Skin of body (tissue), 1 donor: ENCODE measurements at regions not wholly inside any gene's neighbourhood (a gene's known extent, or its start where the extent isn't known, plus 50 kb on each side); places are given as distances from the start of the nearest gene placed in this dataset.
"Not testable (repeated sequence)": the region's sequence is repeated elsewhere in the genome, so short reads cannot be mapped to it uniquely, and the experiment has no call there.

Experiments
- DNase-seq: peaks from one replicate; lab custom pipeline; 2025; lab: John Stamatoyannopoulos, UW

DNA sequence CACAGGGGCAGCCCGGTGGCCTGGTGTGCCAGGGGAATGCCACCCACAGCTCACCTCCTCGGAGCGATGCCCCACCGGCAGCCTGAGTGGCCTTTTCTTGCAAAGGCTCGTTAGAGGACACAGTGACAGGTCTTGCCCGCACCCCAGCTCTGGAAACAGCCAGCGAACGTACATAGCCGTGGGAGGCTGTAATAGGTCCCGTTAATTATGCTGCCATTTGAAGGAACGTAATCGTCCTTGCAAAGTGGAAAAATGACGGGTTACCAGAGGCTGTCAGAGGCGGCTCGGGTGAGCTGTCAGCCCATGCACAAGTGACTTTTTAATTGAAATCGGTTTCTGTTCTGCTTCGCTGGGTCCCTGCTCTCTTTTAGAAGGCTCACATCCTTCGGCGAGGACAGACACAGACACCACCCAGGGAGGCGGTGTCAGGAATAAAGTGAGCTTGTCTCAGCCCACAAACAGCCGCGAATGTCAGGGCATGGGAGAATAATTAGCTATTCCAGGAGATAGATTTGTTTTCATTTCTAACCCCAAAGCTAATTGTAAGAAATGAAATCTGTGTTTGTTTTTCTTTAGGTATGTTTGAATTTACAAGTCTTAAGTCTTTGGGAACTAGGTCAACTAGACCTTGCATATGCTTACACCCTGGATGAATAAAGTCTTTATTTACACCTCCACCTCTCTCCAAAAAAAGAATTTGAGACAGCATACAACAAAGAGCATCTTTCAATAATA lies 77.2 kb upstream of the RFLNA start:
- DNase-seq = no peak

DNA sequence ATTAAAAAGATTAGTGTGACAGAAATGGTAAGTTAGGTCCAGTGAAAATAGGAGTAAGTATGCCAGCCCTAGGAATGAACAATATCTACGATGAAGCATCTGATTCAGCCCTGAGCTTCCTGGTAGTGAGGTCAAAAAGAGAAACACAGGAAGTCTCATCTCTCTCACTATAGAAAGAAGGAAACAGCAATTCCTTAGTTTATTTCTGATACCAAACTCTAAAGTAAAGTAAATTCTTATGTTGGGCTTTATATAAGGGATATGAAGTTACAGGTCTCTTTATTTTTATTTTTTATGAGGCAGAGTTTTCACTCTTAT lies 76.7 kb upstream of the RFLNA start:
- DNase-seq = no peak

DNA sequence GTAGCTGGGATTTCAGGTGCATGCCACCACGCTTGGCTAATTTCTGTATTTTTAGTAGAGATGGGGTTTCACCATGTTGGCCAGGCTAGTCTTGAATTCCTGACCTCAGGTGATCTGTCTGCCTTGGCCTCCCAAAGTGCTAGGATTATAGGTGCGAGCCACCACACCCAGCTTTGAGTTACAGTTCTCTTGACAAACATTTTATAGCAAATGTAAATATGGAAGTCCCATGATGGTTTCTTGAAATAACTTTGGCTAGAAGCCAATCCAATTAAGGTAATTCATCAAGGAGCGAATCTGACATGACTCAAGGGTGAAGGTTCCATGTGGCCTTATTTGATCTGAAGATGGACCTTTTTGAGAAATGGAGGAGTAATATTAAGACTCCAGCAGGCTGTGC lies 76.2 kb upstream of the RFLNA start:
- not testable (repeated sequence) for DNase-seq

DNA sequence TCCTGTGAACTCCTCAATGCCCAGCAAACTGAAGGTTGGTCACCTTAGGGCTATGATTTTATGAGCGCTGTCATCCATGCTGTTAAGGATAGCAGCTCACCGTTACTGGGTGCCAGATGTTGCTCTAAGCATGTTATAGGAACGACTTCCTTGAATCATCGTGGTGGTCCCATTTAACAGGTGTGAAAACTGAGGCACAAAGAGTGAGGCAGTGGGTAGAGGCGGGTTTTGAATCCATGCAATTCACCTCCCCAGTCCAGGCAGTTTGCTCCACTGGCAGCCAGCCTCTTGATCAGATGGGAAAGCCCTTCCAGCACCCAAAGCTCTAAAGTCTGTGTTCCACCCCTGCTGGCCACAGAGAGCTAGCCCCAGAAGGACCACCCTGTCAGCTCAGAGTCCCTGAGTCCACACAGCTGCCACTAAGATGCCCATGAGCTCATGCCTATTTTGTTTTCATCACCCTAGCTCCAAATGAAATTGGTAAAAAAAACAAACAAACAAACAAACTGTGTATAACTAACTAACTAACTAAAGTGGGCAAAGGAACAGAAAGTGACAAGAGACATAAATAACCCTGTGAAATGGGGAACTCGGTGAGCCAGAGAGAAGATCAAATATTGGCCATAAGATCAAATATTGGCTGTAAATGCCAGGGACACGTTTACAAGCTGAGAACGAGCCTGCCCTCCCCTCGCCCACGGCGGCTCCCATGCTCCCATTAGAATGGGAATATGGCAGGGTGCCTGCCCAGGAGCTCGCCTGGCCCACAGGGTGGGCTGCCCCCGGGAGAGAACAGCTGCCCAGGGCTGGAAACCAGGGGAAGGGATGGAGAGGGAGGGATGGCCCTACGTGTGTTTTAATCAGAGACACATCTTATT lies 72.3 kb upstream of the RFLNA start:
- no peak for DNase-seq

DNA sequence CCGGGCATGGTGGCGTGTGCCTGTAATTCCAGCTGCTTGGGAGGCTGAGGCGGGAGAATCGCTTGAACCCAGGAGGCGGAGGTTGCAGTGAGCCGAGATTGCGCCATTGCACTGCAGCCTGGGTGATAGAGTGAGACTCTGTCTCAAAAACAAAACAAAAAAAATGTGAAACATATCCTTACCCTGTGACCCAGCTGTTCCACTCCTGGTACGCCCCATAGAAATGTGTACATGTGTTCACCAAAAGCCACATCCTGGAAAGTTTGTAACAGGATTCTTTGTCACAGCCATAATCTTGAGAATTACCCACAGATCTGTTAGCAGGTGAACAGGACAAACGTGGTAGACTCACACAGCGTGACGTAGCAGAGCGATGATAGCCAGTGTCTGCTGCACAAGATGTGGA lies 71.2 kb upstream of the RFLNA start:
- peak; percentile 4 for DNase-seq

DNA sequence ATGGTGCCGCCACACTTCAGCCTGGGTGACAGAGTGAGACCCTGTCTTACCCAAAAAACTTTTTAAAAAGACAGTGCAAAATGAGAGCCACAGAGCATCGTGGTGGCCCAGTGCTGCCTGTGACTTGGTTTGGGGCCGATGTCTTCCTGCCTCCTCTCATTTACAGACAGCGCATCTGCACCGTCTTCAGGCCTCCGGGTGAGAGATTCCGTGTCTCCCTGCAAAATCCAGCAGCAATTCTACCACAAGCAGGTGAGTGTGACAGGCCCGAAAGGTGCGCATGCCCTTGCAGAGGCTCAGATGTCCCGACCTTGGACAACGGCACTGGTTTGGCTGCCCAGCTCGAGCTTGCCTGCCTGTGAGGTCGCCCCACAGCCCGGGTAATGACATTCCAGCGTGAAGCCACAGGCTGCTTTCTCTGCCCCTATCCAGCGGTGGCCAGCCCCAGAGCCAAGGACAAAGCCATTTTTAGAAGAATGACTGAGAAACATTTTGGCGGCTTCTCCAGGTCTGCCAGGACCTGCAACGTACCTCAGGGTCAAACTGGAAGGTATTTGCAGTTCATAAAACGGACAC lies 70.3 kb upstream of the RFLNA start:
- DNase-seq = no peak

DNA sequence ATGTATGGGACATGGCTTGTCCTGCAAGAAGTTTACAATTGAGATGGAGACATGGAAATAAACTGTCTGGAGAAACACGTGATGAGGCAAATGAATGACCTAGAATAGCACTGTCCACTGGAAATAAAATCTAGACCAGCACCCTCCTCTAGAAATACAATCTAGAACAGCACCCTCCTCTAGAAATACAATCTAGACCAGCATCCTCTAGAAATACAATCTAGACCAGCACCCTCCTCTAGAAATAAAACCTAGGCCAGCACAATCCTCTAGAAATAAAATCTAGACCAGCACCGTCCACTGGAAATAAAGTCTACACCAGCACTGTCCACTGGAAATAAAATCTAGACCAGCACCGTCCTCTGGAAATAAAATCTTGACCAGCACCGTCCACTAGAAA lies 69.2 kb upstream of the RFLNA start:
- DNase-seq = no peak

DNA sequence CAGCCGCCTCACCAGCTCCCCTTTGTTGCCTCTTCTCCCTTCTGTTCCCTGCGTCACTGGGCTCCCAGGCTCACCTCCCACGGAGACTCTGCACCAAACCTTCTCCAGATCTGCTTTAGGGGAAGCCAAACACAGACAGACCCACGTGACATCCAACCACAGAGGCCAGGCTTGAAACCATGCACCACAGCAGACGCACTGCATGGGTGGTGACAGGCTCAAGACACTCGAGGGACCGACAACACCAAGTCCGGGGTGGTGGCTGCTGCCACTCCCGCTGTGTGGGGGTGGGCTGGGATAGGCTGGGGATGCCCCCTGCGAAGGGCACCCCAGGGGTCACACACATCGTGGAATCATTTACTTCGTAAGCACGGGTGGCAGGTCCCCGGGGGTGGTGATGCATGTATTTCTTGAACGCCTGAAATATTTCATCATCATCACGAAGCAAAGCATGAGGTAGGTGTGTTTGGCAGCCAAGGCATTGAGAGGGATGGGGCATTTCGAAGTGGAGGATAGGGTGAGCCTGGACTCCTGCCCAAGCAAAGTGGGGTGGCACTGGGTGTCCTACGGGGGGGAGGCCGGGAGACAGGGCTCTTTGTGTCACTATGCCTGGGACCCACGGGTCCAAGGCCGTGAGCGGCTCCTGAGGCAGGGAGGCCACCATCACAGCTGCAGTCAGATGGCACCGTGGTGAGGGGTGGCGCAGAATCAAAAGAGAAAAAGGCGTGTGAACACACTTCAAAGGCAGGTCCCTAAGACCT lies 66.8 kb upstream of the RFLNA start:
- DNase-seq = no peak

DNA sequence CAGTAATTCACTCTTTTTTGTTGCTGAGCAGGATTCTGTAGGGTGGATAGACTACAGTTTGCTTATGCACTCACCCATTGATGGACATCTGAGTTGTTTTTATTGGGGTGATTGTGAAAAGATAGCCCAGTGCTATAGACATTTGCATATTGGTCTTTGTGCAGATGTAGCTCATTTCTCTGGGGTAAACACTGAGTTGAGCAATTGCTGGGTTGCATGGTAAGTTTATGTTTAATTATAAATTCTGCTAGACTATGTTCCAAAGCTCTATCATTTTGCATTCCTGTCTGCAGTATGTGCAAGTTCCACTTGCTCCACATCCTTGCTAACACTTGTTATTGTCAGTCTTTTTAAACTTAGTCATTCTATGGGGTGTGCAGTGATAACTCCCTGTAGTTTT lies 65.4 kb upstream of the RFLNA start:
- no peak for DNase-seq

DNA sequence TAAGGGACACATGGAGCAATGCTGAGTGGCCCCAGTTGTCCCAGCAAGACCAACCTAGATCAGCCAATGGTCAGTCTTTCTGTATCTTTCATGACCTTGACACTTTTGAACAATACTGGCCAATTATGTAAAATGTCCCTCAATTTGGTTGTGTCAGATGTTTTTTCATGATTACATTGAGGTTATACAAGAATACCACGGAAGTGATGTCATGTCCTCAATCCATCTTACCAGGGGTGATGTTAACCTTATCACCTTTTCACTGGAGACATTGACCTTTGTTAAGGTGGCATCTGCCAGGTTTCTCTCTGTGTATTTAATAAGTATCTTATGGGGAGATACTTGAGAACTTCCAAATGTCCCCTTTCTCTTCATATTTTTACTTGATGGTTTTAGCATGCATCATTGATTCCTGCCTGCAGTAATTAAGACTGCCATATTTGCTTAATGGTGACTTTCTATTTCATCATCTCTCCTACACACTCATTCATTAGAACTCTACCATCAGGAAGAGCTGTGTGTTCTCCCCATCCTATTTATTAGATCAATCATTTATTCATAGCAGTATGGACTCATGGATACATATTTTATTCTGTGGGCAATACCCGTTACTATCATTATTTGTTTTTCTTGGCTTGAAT lies 64.7 kb upstream of the RFLNA start:
- no peak for DNase-seq

DNA sequence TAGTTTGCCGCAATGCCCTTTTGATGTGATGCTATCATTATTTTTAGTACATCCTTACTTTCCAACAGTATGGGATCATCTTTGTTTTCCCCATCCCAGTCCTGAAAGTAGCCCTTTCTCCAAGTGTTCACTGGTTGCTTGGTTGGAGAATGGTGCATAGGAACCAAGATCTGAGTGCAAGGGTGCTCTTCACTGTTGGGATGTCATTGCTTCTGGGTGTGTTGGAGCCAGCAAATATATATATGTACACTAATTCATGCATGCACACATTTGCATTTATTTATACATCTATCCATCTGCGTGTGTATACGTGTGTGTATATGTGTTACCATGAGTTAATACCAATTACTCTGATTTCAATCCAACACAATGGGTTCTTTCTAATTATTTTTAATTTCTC lies 64.1 kb upstream of the RFLNA start:
- DNase-seq = no peak

DNA sequence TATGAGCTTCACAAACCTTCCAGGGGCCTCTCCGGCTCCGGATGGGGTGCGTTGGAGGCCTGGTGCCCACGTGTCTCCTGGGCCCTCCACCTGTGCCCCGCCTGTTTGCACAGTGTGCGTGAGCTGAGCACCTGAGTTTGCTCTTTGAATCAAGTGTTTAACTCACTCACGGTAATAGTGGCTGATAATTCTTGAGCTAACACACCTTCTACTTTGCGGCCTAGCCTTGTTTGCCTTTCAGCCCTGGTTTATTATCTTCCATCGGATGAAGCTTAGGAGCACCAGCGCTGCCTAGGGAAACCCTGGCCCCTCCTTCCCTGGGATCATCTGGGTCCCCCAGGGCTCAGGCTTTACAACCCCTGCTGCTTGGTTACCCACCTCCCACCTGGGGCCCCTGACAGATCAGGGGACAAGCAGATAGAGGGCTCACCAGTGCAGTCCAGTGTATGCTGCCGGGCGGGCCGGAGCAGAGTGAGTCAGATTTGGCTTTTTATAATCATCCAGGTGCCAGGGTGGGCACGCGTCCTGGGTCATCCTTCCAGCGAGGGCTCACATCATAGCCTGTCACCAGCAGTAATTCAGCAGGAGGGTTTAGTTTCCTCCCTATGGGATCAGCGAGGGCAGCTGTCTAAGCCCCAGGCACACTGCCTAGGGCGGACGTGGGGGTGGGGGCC lies 62.8 kb upstream of the RFLNA start:
- DNase-seq = no peak

DNA sequence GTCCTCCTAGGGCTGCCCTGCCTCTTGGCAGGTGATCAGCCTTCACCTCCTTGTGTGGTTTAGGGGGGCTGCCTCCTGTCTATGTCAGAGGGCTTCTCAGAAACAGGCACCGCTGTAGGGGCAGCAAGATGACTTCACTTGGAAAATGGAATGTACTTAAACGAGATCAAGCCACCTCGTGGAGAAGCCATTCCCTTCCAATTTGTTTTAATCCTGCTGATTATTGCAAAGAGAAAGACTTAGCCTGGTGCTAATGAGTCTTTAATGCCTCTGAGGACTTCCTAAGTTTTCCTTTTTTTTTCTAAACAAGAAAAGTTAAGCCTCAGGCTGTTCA lies 62.3 kb upstream of the RFLNA start:
- no peak for DNase-seq

DNA sequence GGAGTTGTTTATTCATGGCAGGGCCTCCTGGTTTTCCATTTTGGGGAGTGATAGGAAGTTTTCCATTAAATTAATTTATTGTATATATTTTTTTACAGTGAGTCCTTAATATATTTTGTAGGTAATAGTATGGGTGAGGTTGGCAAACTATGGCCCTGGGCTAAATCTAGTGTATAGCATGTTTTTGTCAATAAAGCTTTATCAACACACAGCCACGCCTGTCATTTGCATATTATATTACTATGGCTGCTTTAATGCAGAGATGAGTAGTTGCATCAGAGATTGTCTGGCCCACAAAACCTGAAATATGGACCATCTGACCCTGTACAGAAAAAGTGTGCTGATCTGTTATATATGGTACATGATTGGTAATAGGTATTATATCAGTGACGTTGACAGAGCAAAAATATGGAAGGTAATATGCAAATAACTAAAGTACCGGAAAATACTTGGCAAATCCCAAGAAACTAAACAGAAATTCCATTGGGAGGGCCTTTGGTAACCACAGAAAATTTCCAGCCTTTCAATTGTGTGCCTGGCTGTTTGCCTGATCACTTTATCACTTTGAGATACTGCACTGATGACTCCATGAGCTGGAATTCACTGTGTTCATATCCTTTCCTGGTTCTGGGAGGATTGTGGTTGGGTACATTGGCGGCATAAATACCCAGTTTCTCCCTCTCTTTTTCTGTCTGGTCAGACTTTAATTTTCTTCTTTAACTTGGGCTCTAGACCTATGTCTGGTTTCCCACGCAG lies 61.7 kb upstream of the RFLNA start:
- DNase-seq = no peak

DNA sequence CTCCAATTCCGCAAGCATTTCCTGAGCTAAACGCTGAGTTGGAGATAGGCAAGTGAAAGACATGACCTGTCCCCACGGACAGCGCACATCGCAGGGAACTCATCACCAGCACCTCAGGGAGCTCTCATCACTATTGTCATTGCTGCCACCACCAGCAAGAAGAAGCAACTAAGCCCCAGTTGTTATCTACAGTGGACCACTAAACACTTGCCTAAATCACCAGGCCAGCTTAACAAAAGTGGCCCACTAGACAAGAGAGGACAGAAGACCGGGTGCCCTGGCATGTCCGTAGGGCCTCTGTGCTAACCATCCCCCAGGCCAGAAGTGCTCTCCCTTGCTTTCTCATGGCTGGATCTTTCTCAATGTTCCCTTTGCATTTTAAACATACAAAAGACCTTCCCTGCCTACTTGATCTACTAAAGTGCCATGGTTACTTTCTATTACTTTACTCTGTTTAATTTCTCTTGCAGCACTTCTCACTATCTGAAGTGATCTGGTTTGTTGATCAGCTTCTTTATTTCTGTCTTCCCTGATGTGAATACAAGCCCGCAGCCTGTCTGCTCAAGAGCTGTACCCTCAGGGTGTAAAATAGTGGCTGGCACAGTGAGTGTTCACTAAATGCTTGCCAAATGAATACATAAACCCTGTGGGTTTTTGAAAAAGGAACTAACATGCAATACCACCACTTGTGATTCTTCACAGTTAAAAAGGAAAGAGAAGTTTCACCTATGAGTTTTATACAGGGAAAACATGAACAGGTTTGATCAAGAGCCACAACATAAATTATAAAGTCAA lies 60.9 kb upstream of the RFLNA start:
- no peak for DNase-seq

DNA sequence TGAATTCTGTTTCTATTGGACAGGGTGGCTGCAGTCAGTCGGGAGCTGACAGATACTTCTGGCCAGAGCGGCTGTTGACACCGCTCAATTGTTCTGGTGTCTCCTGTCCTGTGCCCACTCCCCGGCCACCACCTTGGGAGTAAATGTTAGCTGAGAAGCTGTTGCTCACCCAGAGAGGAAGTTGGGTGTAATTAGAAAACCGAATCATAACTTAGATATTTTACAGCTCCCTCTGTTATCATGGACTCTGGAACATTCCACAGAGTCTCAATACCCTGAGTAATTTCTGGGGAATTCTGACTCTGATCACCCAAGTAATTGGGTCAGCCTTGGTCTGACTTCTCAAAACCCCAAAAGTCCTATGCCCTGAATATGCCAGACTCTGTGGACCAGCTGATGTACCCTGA lies 58.3 kb upstream of the RFLNA start:
- DNase-seq = no peak

DNA sequence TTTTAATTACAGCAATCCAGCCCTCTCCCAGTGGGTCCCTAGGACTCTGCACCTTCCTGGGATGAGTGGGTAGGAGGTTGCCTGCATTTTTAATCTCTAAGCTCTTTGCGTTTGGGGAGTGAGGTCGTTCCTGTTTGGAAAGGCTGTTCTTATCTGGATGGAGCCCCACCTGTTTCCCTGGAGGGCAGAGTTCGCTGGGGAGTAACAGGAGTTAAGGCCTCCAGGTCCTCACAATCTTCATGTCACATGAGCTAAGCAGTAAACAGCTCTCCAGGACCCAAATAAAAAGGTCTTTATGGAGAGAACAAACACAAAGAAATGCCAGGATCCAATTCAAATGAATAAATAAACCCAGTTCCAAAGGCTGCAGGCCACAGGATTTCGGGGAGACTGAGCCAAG lies 56.0 kb upstream of the RFLNA start:
- DNase-seq = no peak

DNA sequence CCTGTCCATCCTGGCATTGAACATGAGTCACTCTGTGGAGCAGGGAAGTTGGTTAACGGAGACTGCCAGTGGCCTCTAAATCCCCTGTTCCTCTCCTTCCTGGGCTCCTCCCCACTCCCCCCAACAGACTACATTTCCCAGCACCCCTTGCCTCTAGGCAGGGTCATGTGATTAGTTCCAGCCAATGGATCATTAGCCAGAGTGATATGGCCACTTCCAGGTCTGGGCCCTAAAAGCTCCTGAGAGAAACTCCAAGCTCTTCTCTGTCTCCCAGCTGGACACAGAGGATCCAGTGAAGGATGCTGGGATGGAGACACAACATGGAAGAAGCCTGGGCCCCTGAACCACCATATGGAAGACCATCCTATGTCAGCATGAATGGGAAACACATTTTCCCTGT lies 54.4 kb upstream of the RFLNA start:
- DNase-seq = no peak

DNA sequence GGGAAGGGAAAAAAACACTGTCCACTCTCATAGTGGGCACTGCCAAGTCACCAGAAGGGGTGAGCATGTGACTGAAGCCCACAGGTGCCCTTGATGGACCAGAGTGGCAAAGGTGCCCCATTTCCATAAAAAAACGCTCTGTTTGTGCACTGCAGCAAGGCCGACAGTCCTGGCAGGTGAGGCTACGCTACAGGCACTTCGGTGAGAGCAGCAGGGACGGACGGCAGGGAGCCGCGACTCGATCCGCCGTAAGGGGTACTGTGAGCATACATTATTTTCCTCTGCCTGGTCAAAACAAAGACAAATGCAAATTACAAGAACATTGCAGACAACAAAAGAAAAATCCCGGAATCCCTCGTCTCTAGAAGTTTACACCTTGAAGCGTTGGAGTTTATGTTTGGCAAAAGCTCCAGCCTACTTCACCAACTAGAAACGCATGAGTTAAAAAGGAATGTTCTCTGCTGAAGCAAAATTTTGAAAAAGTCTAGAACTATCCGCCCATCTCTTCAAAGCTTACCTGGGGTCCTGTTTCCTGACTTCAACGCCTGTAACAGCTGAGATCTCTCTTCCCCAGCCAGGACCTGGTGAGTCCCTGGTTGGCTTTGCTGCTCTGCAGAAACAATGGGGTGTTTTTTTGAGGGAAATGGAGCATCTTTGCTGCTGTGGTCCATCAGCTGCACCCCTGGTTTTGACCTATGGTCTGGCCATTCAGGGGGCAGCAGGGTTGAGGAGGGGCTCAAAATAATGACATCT lies 52.9 kb upstream of the RFLNA start:
- DNase-seq = no peak
